OCI-LY7 (cell line): ENCODE measurements at regions not wholly inside any gene's neighbourhood (a gene's known extent, or its start where the extent isn't known, plus 50 kb on each side); places are given as distances from the start of the nearest gene placed in this dataset.

Experiments used
- EZH2phosphoT487 ChIP-seq: fragments of 200-600 bp; sonication (generic); IDR thresholded peaks from 2 replicates; pipeline ENCODE4 v1.6.1; 2018; ENCODE audit warnings: low read depth, borderline replicate concordance, mild to moderate bottlenecking, mixed run types, antibody characterized with exemption, low read length, moderate library complexity, mixed read lengths
- TF ChIP-seq, protein P1 (sequence below): fragments of 200-600 bp; sonication (generic); conservative IDR thresholded peaks from 2 replicates; pipeline ENCODE4 v1.5.1; 2014; ENCODE audit warnings: mild to moderate bottlenecking, antibody characterized with exemption, low read length, moderate library complexity, mixed read lengths

GRCh38 chr12:77500089-77500488 lies 330.6 kb upstream of the NAV3 start:
- TF ChIP-seq, protein P1, sequence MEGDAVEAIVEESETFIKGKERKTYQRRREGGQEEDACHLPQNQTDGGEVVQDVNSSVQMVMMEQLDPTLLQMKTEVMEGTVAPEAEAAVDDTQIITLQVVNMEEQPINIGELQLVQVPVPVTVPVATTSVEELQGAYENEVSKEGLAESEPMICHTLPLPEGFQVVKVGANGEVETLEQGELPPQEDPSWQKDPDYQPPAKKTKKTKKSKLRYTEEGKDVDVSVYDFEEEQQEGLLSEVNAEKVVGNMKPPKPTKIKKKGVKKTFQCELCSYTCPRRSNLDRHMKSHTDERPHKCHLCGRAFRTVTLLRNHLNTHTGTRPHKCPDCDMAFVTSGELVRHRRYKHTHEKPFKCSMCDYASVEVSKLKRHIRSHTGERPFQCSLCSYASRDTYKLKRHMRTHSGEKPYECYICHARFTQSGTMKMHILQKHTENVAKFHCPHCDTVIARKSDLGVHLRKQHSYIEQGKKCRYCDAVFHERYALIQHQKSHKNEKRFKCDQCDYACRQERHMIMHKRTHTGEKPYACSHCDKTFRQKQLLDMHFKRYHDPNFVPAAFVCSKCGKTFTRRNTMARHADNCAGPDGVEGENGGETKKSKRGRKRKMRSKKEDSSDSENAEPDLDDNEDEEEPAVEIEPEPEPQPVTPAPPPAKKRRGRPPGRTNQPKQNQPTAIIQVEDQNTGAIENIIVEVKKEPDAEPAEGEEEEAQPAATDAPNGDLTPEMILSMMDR, result no peak
- TF ChIP-seq EZH2phosphoT487, result no peak
